Smooth muscle cell (in vitro differentiated cells): ENCODE measurements at regions not wholly inside any gene's neighbourhood (a gene's known extent, or its start where the extent isn't known, plus 50 kb on each side); places are given as distances from the start of the nearest gene placed in this dataset.

Experiments used
- DNase-seq: peaks from one replicate; lab custom pipeline; 2025; ENCODE audit not compliant: unreplicated experiment; lab: John Stamatoyannopoulos, UW
- H2AFZ ChIP-seq: fragments of 200-600 bp; sonication (generic); 2 replicates; pipeline ENCODE4 v1.6.0; 2016; ENCODE audit warnings: antibody characterized with exemption, low read depth, mild to moderate bottlenecking
- H3F3A ChIP-seq: fragments of 200-600 bp; sonication (generic); 2 replicates; pipeline ENCODE4 v1.6.0; 2017; ENCODE audit warnings: antibody characterized with exemption, low read depth
- H3K27ac ChIP-seq: fragments of 200-600 bp; sonication (generic); 2 replicates; pipeline ENCODE4 v1.5.1; 2016; ENCODE audit warnings: low read depth, mild to moderate bottlenecking
- H3K27me3 ChIP-seq: fragments of 200-600 bp; sonication (generic); 2 replicates; pipeline ENCODE4 v1.6.1; 2016; ENCODE audit warnings: low read depth, mild to moderate bottlenecking
- H3K36me3 ChIP-seq: fragments of 200-600 bp; sonication (generic); 2 replicates; pipeline ENCODE4 v1.5.1; 2016; ENCODE audit warnings: low read depth
- H3K4me1 ChIP-seq: fragments of 200-600 bp; sonication (generic); 2 replicates; pipeline ENCODE4 v1.5.1; 2016; ENCODE audit warnings: low read depth
- H3K4me2 ChIP-seq: fragments of 200-600 bp; sonication (generic); 2 replicates; pipeline ENCODE4 v1.6.0; 2016; ENCODE audit warnings: mild to moderate bottlenecking
- H3K4me3 ChIP-seq: fragments of 200-600 bp; sonication (generic); 2 replicates; pipeline ENCODE4 v1.5.1; 2016; ENCODE audit warnings: mild to moderate bottlenecking
- H3K79me2 ChIP-seq: fragments of 200-600 bp; sonication (generic); 2 replicates; pipeline ENCODE4 v1.6.0; 2016; ENCODE audit warnings: low read depth, mild to moderate bottlenecking
- H3K9ac ChIP-seq: fragments of 200-600 bp; sonication (generic); 2 replicates; pipeline ENCODE4 v1.6.0; 2016; ENCODE audit warnings: low read depth
- H3K9me3 ChIP-seq: fragments of 200-600 bp; sonication (generic); replicated peaks from 2 replicates; pipeline ENCODE4 v1.5.1; 2016; ENCODE audit warnings: low read depth
- H4K20me1 ChIP-seq: fragments of 200-600 bp; sonication (generic); 2 replicates; pipeline ENCODE4 v1.6.0; 2016; ENCODE audit warnings: low read depth
- WGBS: methylation state at CpG from one replicate; pipeline ENCODE4 v1.1.7; 2016; ENCODE audit warnings: low lambda C conversion rate; 5-methylcytosine and 5-hydroxymethylcytosine counted together
- TF ChIP-seq, protein P1 (sequence below): fragments of 200-600 bp; sonication (generic); IDR thresholded peaks from 2 replicates; pipeline ENCODE4 v1.5.1; 2017; ENCODE audit warnings: borderline replicate concordance, mild to moderate bottlenecking, antibody characterized with exemption; ENCODE audit not compliant: insufficient read depth, poor library complexity, severe bottlenecking

DNA sequence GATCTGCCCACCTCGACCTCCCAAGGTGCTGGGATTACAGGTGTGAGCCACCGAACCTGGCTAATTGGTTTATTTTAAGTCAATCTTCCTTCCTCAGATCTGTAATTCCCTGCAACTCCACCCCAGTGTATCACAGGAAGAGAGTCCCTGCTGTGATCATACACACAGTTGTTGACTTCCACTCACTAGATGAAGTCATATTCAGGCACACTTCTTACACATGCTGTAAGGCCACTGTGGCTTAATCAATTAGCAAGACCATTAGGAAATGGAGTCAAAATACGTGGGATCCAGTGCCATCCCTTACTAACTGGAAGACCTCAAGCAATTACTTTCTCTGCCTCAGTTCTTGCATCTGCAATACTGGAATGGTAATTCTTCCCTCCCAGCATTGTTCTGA, 66.1 kb upstream of the PAX2 start:
- H3K4me3 ChIP-seq, result no peak overlapping the region
- no peaks in the 10 kb centered on the region for H3K9me3 ChIP-seq
- no peaks in the 10 kb centered on the region for H4K20me1 ChIP-seq
- no peak overlapping the region for H3K9ac ChIP-seq
- 41% methylated on average over 3 of the region's 3 CpGs for WGBS
- no peaks in the 10 kb centered on the region for H3K4me1 ChIP-seq
- no peaks in the 10 kb centered on the region for H3K79me2 ChIP-seq
- H3F3A ChIP-seq, result no peaks in the 10 kb centered on the region
- TF ChIP-seq, protein P1, sequence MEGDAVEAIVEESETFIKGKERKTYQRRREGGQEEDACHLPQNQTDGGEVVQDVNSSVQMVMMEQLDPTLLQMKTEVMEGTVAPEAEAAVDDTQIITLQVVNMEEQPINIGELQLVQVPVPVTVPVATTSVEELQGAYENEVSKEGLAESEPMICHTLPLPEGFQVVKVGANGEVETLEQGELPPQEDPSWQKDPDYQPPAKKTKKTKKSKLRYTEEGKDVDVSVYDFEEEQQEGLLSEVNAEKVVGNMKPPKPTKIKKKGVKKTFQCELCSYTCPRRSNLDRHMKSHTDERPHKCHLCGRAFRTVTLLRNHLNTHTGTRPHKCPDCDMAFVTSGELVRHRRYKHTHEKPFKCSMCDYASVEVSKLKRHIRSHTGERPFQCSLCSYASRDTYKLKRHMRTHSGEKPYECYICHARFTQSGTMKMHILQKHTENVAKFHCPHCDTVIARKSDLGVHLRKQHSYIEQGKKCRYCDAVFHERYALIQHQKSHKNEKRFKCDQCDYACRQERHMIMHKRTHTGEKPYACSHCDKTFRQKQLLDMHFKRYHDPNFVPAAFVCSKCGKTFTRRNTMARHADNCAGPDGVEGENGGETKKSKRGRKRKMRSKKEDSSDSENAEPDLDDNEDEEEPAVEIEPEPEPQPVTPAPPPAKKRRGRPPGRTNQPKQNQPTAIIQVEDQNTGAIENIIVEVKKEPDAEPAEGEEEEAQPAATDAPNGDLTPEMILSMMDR, result no peak
- H3K27me3 ChIP-seq, result peaks cover 93% of the 10 kb centered on the region
- H3K36me3 ChIP-seq, result no peaks in the 10 kb centered on the region
- no peak overlapping the region for H2AFZ ChIP-seq
- no peak overlapping the region for H3K27ac ChIP-seq
- DNase-seq, result no peak
- H3K4me2 ChIP-seq, result no peak overlapping the region

DNA sequence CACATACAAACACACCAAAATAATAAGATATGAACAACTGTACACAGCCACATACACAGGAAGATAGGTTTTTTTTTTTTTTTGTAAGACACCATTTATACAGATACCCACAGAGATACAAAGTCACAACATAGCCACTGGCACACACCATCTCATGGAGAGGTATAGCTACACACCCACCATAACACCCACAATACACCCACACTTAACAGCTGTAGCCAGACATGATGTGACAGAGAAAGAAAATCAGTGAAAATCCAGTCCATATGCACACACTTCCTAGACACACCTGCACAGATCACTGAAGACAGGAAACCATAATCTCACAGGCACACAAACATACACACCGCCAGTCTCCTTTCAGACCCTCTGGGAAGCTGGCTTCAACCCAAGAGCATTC, 62.4 kb upstream of the PAX2 start:
- Histone ChIP-seq H3K27ac (no peak overlapping the region), H3K79me2 (no peaks in the 10 kb centered on the region), H3K4me2 (no peak overlapping the region), H3K9me3 (no peaks in the 10 kb centered on the region), H3K27me3 (peaks cover 100% of the 10 kb centered on the region), H4K20me1 (no peaks in the 10 kb centered on the region), H2AFZ (no peak overlapping the region), H3K9ac (no peak overlapping the region), H3F3A (no peaks in the 10 kb centered on the region), H3K4me3 (no peak overlapping the region), H3K36me3 (no peaks in the 10 kb centered on the region), H3K4me1 (no peaks in the 10 kb centered on the region)
- no peak for DNase-seq
- TF ChIP-seq, protein P1, result no peak
- 71% methylated on average over 1 of the region's 1 CpG for WGBS

DNA sequence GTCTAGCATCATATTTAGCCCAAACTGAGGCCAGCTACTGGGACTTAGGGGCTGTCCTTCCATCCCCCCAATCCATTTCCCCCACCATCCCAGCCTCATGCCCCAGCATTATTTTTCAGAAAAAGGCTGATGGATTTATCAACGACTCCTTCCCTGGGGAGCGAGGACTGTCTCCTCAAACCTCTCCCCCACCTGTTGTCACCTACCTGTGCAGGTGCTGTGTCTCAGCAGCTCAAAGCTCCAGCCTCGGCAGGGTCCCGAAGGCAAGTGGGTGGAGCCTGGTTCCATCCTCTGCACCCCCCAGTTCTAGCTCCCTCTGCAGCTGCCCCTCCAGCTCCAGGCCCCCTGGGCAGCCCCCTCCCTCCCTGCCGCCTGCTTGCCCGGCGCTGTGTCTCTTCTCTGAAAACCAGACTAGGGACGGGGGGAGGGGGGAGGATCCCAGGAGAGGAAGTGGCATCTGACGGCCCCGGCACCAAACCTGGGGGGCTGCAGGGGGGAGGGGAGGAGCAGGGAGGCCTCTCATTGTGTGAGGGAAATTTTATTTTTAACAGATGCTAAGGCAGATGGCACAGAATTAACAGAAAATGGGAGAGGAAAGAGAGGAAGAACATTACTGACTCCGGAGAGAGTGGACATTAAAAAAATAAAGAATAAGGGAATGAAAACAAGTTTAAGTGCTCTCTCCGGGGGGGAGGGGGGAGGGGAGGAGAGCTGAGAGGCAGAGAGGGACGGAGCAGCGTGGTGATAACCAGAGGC, 61.7 kb upstream of the PAX2 start:
- Histone ChIP-seq H3K9ac (no peak overlapping the region), H2AFZ (no peak overlapping the region), H3K4me2 (no peak overlapping the region), H3F3A (no peaks in the 10 kb centered on the region), H4K20me1 (no peaks in the 10 kb centered on the region), H3K27me3 (peaks cover 100% of the 10 kb centered on the region), H3K9me3 (no peaks in the 10 kb centered on the region), H3K4me1 (no peaks in the 10 kb centered on the region), H3K27ac (no peak overlapping the region), H3K4me3 (no peak overlapping the region), H3K36me3 (no peaks in the 10 kb centered on the region), H3K79me2 (no peaks in the 10 kb centered on the region)
- TF ChIP-seq, protein P1, result no peak
- WGBS, result 9% methylated on average over 8 of the region's 14 CpGs
- DNase-seq, result no peak

DNA sequence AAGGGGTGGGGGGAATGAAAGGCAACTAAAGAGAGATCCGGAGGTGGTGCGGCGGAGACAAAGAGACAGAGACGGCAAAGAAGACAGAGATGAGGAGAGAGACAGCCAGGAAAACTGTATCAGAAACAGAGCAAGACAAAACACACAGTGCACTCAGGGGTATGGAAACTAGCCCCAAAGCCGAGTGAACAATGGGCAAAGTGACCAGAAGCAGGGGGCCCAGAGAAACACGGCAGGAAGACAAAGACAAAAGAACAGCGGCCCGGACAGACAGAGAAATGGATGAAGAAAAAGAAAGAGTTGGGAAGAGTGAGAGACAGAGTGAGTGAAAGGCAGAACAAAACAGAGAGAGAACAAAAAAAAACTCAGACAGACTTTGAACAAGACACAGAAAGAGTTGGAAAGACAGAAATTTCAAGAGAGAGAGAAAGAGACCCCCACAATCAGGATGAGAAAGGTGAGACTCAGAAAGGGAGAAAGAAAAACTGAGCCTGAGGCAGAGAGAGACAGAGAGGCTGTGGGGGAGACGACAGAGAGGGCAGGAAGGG, 60.6 kb upstream of the PAX2 start:
- DNase-seq, result no peak
- H3K4me2 ChIP-seq, result no peak overlapping the region

More for the DNA sequence above, 60.6 kb upstream of the PAX2 start:
- Histone ChIP-seq H3F3A (no peaks in the 10 kb centered on the region), H3K79me2 (no peaks in the 10 kb centered on the region), H4K20me1 (no peaks in the 10 kb centered on the region), H3K9ac (no peak overlapping the region), H3K27me3 (peaks cover 99% of the 10 kb centered on the region), H3K4me3 (no peak overlapping the region), H2AFZ (no peak overlapping the region), H3K27ac (no peak overlapping the region), H3K9me3 (no peaks in the 10 kb centered on the region), H3K36me3 (no peaks in the 10 kb centered on the region), H3K4me1 (no peaks in the 10 kb centered on the region)
- TF ChIP-seq, protein P1, result no peak
- 12% methylated on average over 9 of the region's 9 CpGs for WGBS
